IMR-90 (cell line): ENCODE measurements at regions not wholly inside any gene's neighbourhood (a gene's known extent, or its start where the extent isn't known, plus 50 kb on each side); places are given as distances from the start of the nearest gene placed in this dataset.

Experiments used
- ATAC-seq: fragments of 200-7000 bp; cut with Tn5 transposase; 2 replicates; pipeline ENCODE4 v1.9.1; 2020; ENCODE audit warnings: low read depth, mild to moderate bottlenecking, moderate library complexity
- BruUV-seq: library from RNA; stranded (reverse); fragments of 400-500 nt; replicated peaks from 2 replicates; lab custom pipeline; 2021; lab: Mats Ljungman, UMichigan
- CTCF ChIA-PET: fragments of 300-600 bp; formaldehyde crosslinking; extraction: SDS; loops from one replicate; lab custom pipeline; 2021; ENCODE audit warnings: antibody characterized with exemption; lab: Yijun Ruan, JAX
- POLR2A ChIA-PET: fragments of 300-600 bp; sonication (Branson Sonifier 250); formaldehyde crosslinking; loops from one replicate; lab custom pipeline; 2022; ENCODE audit warnings: antibody characterized with exemption; ENCODE audit not compliant: unreplicated experiment; lab: Charles Lee
- DNase-seq: peaks from one replicate; pipeline ENCODE4 v3.0.0; 2013
- H2AFZ ChIP-seq: replicated peaks from 2 replicates; pipeline ENCODE3; 2013; ENCODE audit warnings: low read length, mild to moderate bottlenecking; ENCODE audit not compliant: poor library complexity
- H2AK5ac ChIP-seq: 2 replicates; pipeline ENCODE4 v1.6.1; 2013; ENCODE audit warnings: low read depth, low read length, inconsistent platforms
- H2AK9ac ChIP-seq: replicated peaks from 2 replicates; pipeline ENCODE3; 2013; ENCODE audit warnings: mild to moderate bottlenecking, low read depth, low read length, moderate library complexity; ENCODE audit not compliant: poor library complexity
- H2BK120ac ChIP-seq: 2 replicates; pipeline ENCODE4 v1.6.1; 2013; ENCODE audit warnings: low read depth, low read length, inconsistent platforms
- H2BK15ac ChIP-seq: 3 replicates; pipeline ENCODE4 v1.6.1; 2013; ENCODE audit warnings: low read depth, low read length, inconsistent platforms
- H2BK20ac ChIP-seq: 2 replicates; pipeline ENCODE4 v1.6.1; 2013; ENCODE audit warnings: low read depth, mild to moderate bottlenecking, inconsistent platforms, low read length, moderate library complexity
- H2BK5ac ChIP-seq: 2 replicates; pipeline ENCODE4 v1.6.1; 2013; ENCODE audit warnings: mild to moderate bottlenecking, low read depth, low read length, inconsistent platforms; ENCODE audit not compliant: poor library complexity, severe bottlenecking
- H3K14ac ChIP-seq: replicated peaks from 2 replicates; pipeline ENCODE4 v1.6.1; 2013; ENCODE audit warnings: low read depth, low read length, inconsistent platforms
- H3K18ac ChIP-seq: 2 replicates; pipeline ENCODE4 v1.6.1; 2013; ENCODE audit warnings: low read depth, low read length, control low read depth
- H3K23ac ChIP-seq: 2 replicates; pipeline ENCODE4 v1.6.1; 2013; ENCODE audit warnings: low read depth, low read length, inconsistent platforms
- H3K27ac ChIP-seq: 2 replicates; pipeline ENCODE4 v1.5.1; 2013; ENCODE audit warnings: mild to moderate bottlenecking, control low read depth, low read length; ENCODE audit not compliant: insufficient read depth
- H3K27me3 ChIP-seq: 2 replicates; pipeline ENCODE4 v1.6.1; 2013; ENCODE audit warnings: low read length; ENCODE audit not compliant: control insufficient read depth, insufficient read depth
- H3K36me3 ChIP-seq: 2 replicates; pipeline ENCODE4 v1.6.1; 2013; ENCODE audit warnings: low read length, mixed read lengths; ENCODE audit not compliant: control insufficient read depth, insufficient read depth
- H3K4ac ChIP-seq: 2 replicates; pipeline ENCODE4 v1.6.1; 2013; ENCODE audit warnings: low read depth, low read length, inconsistent platforms
- H3K4me1 ChIP-seq: 2 replicates; pipeline ENCODE4 v1.6.1; 2013; ENCODE audit warnings: low read length, mixed read lengths; ENCODE audit not compliant: control insufficient read depth, insufficient read depth
- H3K4me2 ChIP-seq: 2 replicates; pipeline ENCODE4 v1.6.1; 2013; ENCODE audit warnings: low read depth, mild to moderate bottlenecking, control low read depth, low read length, moderate library complexity
- H3K4me3 ChIP-seq: 2 replicates; pipeline ENCODE4 v1.5.1; 2013; ENCODE audit warnings: low read depth, mild to moderate bottlenecking, control low read depth, low read length, moderate library complexity; ENCODE audit not compliant: insufficient read depth
- H3K56ac ChIP-seq: 2 replicates; pipeline ENCODE4 v1.6.1; 2013; ENCODE audit warnings: low read length, inconsistent platforms; ENCODE audit not compliant: insufficient read depth; ENCODE audit errors: extremely low read depth
- H3K79me1 ChIP-seq, 2 experiments: 2 replicates each; pipeline ENCODE4 v1.6.1; 2013; ENCODE audit warnings: low read length in 2 of 2, inconsistent platforms in 1 of 2, low read depth in 1 of 2
- H3K9ac ChIP-seq: 2 replicates; pipeline ENCODE4 v1.6.1; 2013; ENCODE audit warnings: low read depth, low read length, control low read depth
- H3K9me1 ChIP-seq: 2 replicates; pipeline ENCODE4 v1.6.1; 2013; ENCODE audit warnings: low read length, inconsistent platforms; ENCODE audit not compliant: insufficient read depth
- H3K9me3 ChIP-seq: 2 replicates; pipeline ENCODE4 v1.6.1; 2013; ENCODE audit warnings: low read length; ENCODE audit not compliant: control insufficient read depth, insufficient read depth
- H4K20me1 ChIP-seq: 2 replicates; pipeline ENCODE4 v1.6.1; 2013; ENCODE audit warnings: low read length, inconsistent platforms; ENCODE audit not compliant: insufficient read depth
- H4K5ac ChIP-seq: 2 replicates; pipeline ENCODE4 v1.6.1; 2013; ENCODE audit warnings: mild to moderate bottlenecking, low read depth, low read length, control low read depth
- H4K8ac ChIP-seq, 2 experiments: 2 replicates each; pipeline ENCODE4 v1.6.1; 2013; ENCODE audit warnings: low read depth in 2 of 2, low read length in 2 of 2, control low read depth in 1 of 2, inconsistent platforms in 1 of 2
- H4K91ac ChIP-seq: 2 replicates; pipeline ENCODE4 v1.6.1; 2013; ENCODE audit warnings: low read depth, low read length, inconsistent platforms; ENCODE audit not compliant: insufficient read depth
- MAFK ChIP-seq: IDR thresholded peaks from 2 replicates; pipeline ENCODE4 v1.6.1; 2012; ENCODE audit warnings: low read depth, low read length, improper control_type of control experiment
- WGBS, 2 experiments: methylation state at CpG; one replicate each; pipeline versions ENCODE4 v1.1.5 to v1.1.7; 2013; ENCODE audit warnings: missing lambda C conversion rate in 2 of 2; ENCODE audit not compliant: insufficient read length in 1 of 2; ENCODE audit errors: extremely low coverage in 2 of 2; 5-methylcytosine and 5-hydroxymethylcytosine counted together
- dilution Hi-C: fragments of 300-500 bp; cut with HindIII; formaldehyde crosslinking; loops from one replicate; pipeline ENCODE4 v1.14.3; 2018; ENCODE audit warnings: low sequenced_read_pairs; ENCODE audit not compliant: unreplicated experiment
- in situ Hi-C: fragments of 300-500 bp; cut with MboI; formaldehyde crosslinking; loops from 3 replicates; pipeline ENCODE4 v1.14.3; 2019; ENCODE audit warnings: low sequenced_read_pairs, inconsistent platforms, mixed read lengths
- intact Hi-C: fragments of 100-400 bp; cut with micrococcal nuclease; formaldehyde crosslinking; loops from 2 replicates; pipeline ENCODE4 v1.10.0; 2022

- H3K4me1 ChIP-seq: no peaks in the 10 kb centered on the region
- dilution Hi-C loops: no loop called here
- H4K8ac ChIP-seq: no peak overlapping the region
- H3K18ac ChIP-seq: peak overlapping the region; percentile 59; the same call in 1 of the 2 replicates
- no peaks in the 10 kb centered on the region for H3K36me3 ChIP-seq
- H3K9me1 ChIP-seq: no peaks in the 10 kb centered on the region
- no peak overlapping the region for H2AFZ ChIP-seq
- no peak overlapping the region for H3K4me3 ChIP-seq
- H2BK120ac ChIP-seq: no peak overlapping the region
- H3K9me3 ChIP-seq: no peaks in the 10 kb centered on the region
- H3K79me1 ChIP-seq: no peaks in the 10 kb centered on the region
- H2BK15ac ChIP-seq: no peak overlapping the region
- no TSS peak for BruUV-seq
- H2AK9ac ChIP-seq: no peak overlapping the region
- no peak overlapping the region for H3K56ac ChIP-seq
- no peak overlapping the region for H3K9ac ChIP-seq
- no peak overlapping the region for H2AK5ac ChIP-seq
- no peaks in the 10 kb centered on the region for H4K20me1 ChIP-seq
- no CpG with 5 or more reads among the region's 2 CpGs for WGBS, 2 experiments
- H3K4me2 ChIP-seq: no peak overlapping the region
- no peak overlapping the region for H2BK5ac ChIP-seq
- no peak overlapping the region for H2BK20ac ChIP-seq
- no peaks in the 10 kb centered on the region for H3K27me3 ChIP-seq
- no peak overlapping the region for H4K91ac ChIP-seq
- no peak overlapping the region for H3K4ac ChIP-seq
- ATAC-seq (no peak), DNase-seq (no peak)
- H3K27ac ChIP-seq: no peak overlapping the region
- no peak for TF ChIP-seq MAFK
- ChIA-PET POLR2A (no interaction called here), CTCF (no interaction called here)
- intact Hi-C loops: no loop called here
- H3K14ac ChIP-seq: no peak overlapping the region
- no peak overlapping the region for H4K5ac ChIP-seq
- in situ Hi-C loops: no loop called here
- no peak overlapping the region for H3K23ac ChIP-seq
Measured at GRCh38 chr14:83491091-83491490, 1957.4 kb upstream of the SEL1L start.
